Hepatocyte (in vitro differentiated cells): ENCODE measurements at regions not wholly inside any gene's neighbourhood (a gene's known extent, or its start where the extent isn't known, plus 50 kb on each side); places are given as distances from the start of the nearest gene placed in this dataset.

Source experiments
- DNase-seq: peaks from one replicate; pipeline ENCODE4 v3.0.0-alpha.2; 2016; ENCODE audit warnings: low spot score
- H2AFZ ChIP-seq: fragments of 200-600 bp; sonication (generic); 2 replicates; pipeline ENCODE4 v1.6.0; 2016; ENCODE audit warnings: antibody characterized with exemption, mild to moderate bottlenecking
- H3K27ac ChIP-seq: fragments of 200-600 bp; sonication (generic); 2 replicates; pipeline ENCODE4 v1.5.1; 2016; ENCODE audit warnings: mild to moderate bottlenecking
- H3K27me3 ChIP-seq: fragments of 200-600 bp; sonication (generic); 2 replicates; pipeline ENCODE4 v1.6.1; 2016
- H3K36me3 ChIP-seq: fragments of 200-600 bp; sonication (generic); replicated peaks from 2 replicates; pipeline ENCODE4 v1.5.1; 2016; ENCODE audit warnings: low read depth; ENCODE audit not compliant: insufficient read depth
- H3K4me1 ChIP-seq: fragments of 200-600 bp; sonication (generic); 2 replicates; pipeline ENCODE4 v1.5.1; 2016; ENCODE audit warnings: mild to moderate bottlenecking, moderate library complexity; ENCODE audit not compliant: insufficient read depth
- H3K4me2 ChIP-seq: fragments of 200-600 bp; sonication (generic); 2 replicates; pipeline ENCODE4 v1.6.0; 2016
- H3K4me3 ChIP-seq: fragments of 200-600 bp; sonication (generic); 2 replicates; pipeline ENCODE4 v1.5.1; 2016; ENCODE audit warnings: mild to moderate bottlenecking
- H3K79me2 ChIP-seq: fragments of 200-600 bp; sonication (generic); 2 replicates; pipeline ENCODE4 v1.6.0; 2017; ENCODE audit warnings: mild to moderate bottlenecking
- H3K9me2 ChIP-seq: fragments of 200-600 bp; sonication (generic); replicated peaks from 2 replicates; pipeline ENCODE4 v1.6.0; 2017; ENCODE audit warnings: mild to moderate bottlenecking; ENCODE audit not compliant: insufficient read depth
- H3K9me3 ChIP-seq: fragments of 200-600 bp; sonication (generic); 2 replicates; pipeline ENCODE4 v1.5.1; 2016; ENCODE audit warnings: low read depth, mild to moderate bottlenecking
- H4K20me1 ChIP-seq: fragments of 200-600 bp; sonication (generic); 2 replicates; pipeline ENCODE4 v1.6.0; 2016; ENCODE audit warnings: mild to moderate bottlenecking; ENCODE audit not compliant: insufficient read depth, poor library complexity, severe bottlenecking
- CTCF ChIP-seq: fragments of 200-600 bp; sonication (generic); IDR thresholded peaks from 2 replicates; pipeline ENCODE4 v1.5.1; 2016; ENCODE audit warnings: antibody characterized with exemption, mild to moderate bottlenecking; ENCODE audit not compliant: poor library complexity
- EZH2 ChIP-seq: fragments of 200-600 bp; sonication (generic); IDR thresholded peaks from 2 replicates; pipeline ENCODE4 v1.6.1; 2016; ENCODE audit warnings: antibody characterized with exemption, mild to moderate bottlenecking, borderline replicate concordance
- EZH2phosphoT487 ChIP-seq: fragments of 200-600 bp; sonication (generic); IDR thresholded peaks from one replicate; pipeline ENCODE4 v1.6.1; 2018; ENCODE audit warnings: antibody characterized with exemption, mild to moderate bottlenecking, low read depth, moderate library complexity; ENCODE audit not compliant: unreplicated experiment, severe bottlenecking
- WGBS: methylation state at CpG from one replicate; pipeline ENCODE4 v1.1.6; 2016; ENCODE audit warnings: low lambda C conversion rate; ENCODE audit errors: missing lambda C conversion rate; 5-methylcytosine and 5-hydroxymethylcytosine counted together

- Histone ChIP-seq H3K4me1 (no peaks in the 10 kb centered on the region), H3K9me3 (no peaks in the 10 kb centered on the region), H4K20me1 (no peaks in the 10 kb centered on the region), H3K4me3 (no peak overlapping the region), H3K27me3 (no peaks in the 10 kb centered on the region), H2AFZ (no peak overlapping the region), H3K27ac (no peak overlapping the region), H3K36me3 (no peaks in the 10 kb centered on the region), H3K4me2 (no peak overlapping the region), H3K79me2 (no peaks in the 10 kb centered on the region), H3K9me2 (no peaks in the 10 kb centered on the region)
- no peak for DNase-seq
- WGBS = 55% methylated on average over 2 of the region's 2 CpGs
- TF ChIP-seq EZH2phosphoT487 (no peak), CTCF (no peak), EZH2 (no peak)
These were observed 325.7 kb downstream of the DCDC2C start for GRCh38 chr2:4029081-4029480.

- Histone ChIP-seq H3K4me1 (no peaks in the 10 kb centered on the region), H3K27ac (no peak overlapping the region), H3K79me2 (no peaks in the 10 kb centered on the region), H3K9me2 (no peaks in the 10 kb centered on the region), H3K4me2 (no peak overlapping the region), H3K9me3 (no peaks in the 10 kb centered on the region), H2AFZ (no peak overlapping the region), H4K20me1 (no peaks in the 10 kb centered on the region), H3K36me3 (no peaks in the 10 kb centered on the region), H3K27me3 (no peaks in the 10 kb centered on the region), H3K4me3 (no peak overlapping the region)
- 74% methylated on average over 7 of the region's 7 CpGs for WGBS
- DNase-seq = no peak
- TF ChIP-seq CTCF (no peak), EZH2phosphoT487 (no peak)
These were observed 336.5 kb downstream of the DCDC2C start for GRCh38 chr2:4039896-4040295.

- WGBS = 85% methylated on average over 9 of the region's 9 CpGs
- Histone ChIP-seq H3K9me3 (no peaks in the 10 kb centered on the region), H3K4me1 (no peaks in the 10 kb centered on the region), H3K27me3 (no peaks in the 10 kb centered on the region), H3K4me2 (no peak overlapping the region), H3K4me3 (no peak overlapping the region), H3K27ac (no peak overlapping the region), H2AFZ (no peak overlapping the region), H3K9me2 (no peaks in the 10 kb centered on the region), H3K79me2 (no peaks in the 10 kb centered on the region), H3K36me3 (no peaks in the 10 kb centered on the region), H4K20me1 (no peaks in the 10 kb centered on the region)
- TF ChIP-seq EZH2phosphoT487 (no peak), EZH2 (no peak), CTCF (no peak)
- DNase-seq = no peak
These were observed 344.9 kb downstream of the DCDC2C start for GRCh38 chr2:4047961-4048891.
